Esophagus squamous epithelium (tissue), 4 donors: ENCODE measurements at regions not wholly inside any gene's neighbourhood (a gene's known extent, or its start where the extent isn't known, plus 50 kb on each side); places are given as distances from the start of the nearest gene placed in this dataset.

Experiments used
- CTCF ChIP-seq, 6 experiments: fragments of 450-650 bp in 4 of 6; fragments of 200-600 bp in 2 of 6; sonication (generic) in 2 of 6; IDR thresholded peaks; one replicate each; pipeline ENCODE4 v1.5.1; 2016 to 2019; ENCODE audit warnings: antibody characterized with exemption in 6 of 6, mild to moderate bottlenecking in 4 of 6, moderate library complexity in 4 of 6
- POLR2A ChIP-seq, 4 donors: fragments of 450-650 bp; IDR thresholded peaks; one replicate each; pipeline ENCODE4 v1.6.1; 2017; ENCODE audit warnings: antibody characterized with exemption in 4 of 4, mild to moderate bottlenecking in 4 of 4, moderate library complexity in 3 of 4

GRCh38 chr9:79073201-79073600 is 498.6 kb upstream of the TLE4 start:
- TF ChIP-seq CTCF (IDR thresholded peaks at IDR 0.05) (no peak), POLR2A (IDR thresholded peaks at IDR 0.05) (no peak)
